ENCODE measurements at regions not wholly inside any gene's neighbourhood (a gene's known extent, or its start where the extent isn't known, plus 50 kb on each side); places are given as distances from the start of the nearest gene placed in this dataset. TPM values are rescaled to one million over a fixed set of nuclear protein-coding genes. Genes with fewer than 3 reads are reported as not detected.

- no peaks in the 10 kb centered on the region for H3K36me3 ChIP-seq
- TF ChIP-seq CTCF (IDR thresholded peaks at IDR 0.05) (no peak), EP300 (IDR thresholded peaks at IDR 0.05) (no peak), POLR2A (IDR thresholded peaks at IDR 0.05) (no peak)
- 82 to 85% methylated on average over 7 of the region's 7 CpGs for WGBS, 2 donors
Observed at GRCh38 chr3:86161493-86161892, 829.5 kb downstream of the VGLL3 start.

GRCh38 chr3:86152620-86153019, 838.3 kb downstream of the VGLL3 start:
- H3K27ac ChIP-seq: no peak overlapping the region
- DNase-seq (ENCODE audit: low spot score in 2 of 2): no peak
- no peaks in the 10 kb centered on the region for H3K36me3 ChIP-seq
- H3K4me1 ChIP-seq: no peaks in the 10 kb centered on the region
- TF ChIP-seq POLR2A (IDR thresholded peaks at IDR 0.05): no peak
- H3K27me3 ChIP-seq: no peaks in the 10 kb centered on the region
- no peaks in the 10 kb centered on the region for H3K9me3 ChIP-seq
- H3K4me3 ChIP-seq: no peak overlapping the region

More at GRCh38 chr3:86161493-86161892, 829.5 kb downstream of the VGLL3 start:
- Histone ChIP-seq H3K27ac (no peak overlapping the region), H3K27me3 (no peaks in the 10 kb centered on the region), H3K9me3 (no peaks in the 10 kb centered on the region), H3K4me3 (no peak overlapping the region), H3K4me1 (no peaks in the 10 kb centered on the region)
- no peak for DNase-seq (ENCODE audit: low spot score in 2 of 2)

GRCh38 chr3:86149054-86149453, 841.9 kb downstream of the VGLL3 start:
- H3K4me1 ChIP-seq: no peaks in the 10 kb centered on the region
- H3K9me3 ChIP-seq: no peaks in the 10 kb centered on the region

GRCh38 chr3:86147119-86147518, 843.8 kb downstream of the VGLL3 start:
- no peaks in the 10 kb centered on the region for H3K9me3 ChIP-seq
- H3K27me3 ChIP-seq: no peaks in the 10 kb centered on the region
- no peak for DNase-seq (ENCODE audit: low spot score in 2 of 2)
- no peak for TF ChIP-seq CTCF (IDR thresholded peaks at IDR 0.05)
- TF ChIP-seq POLR2A (IDR thresholded peaks at IDR 0.05): no peak
- TF ChIP-seq EP300 (IDR thresholded peaks at IDR 0.05): no peak
- no peaks in the 10 kb centered on the region for H3K4me1 ChIP-seq
- WGBS, 2 donors: 81 to 90% methylated on average over 5 of the region's 5 CpGs
- no peaks in the 10 kb centered on the region for H3K36me3 ChIP-seq
- no peak overlapping the region for H3K4me3 ChIP-seq
- H3K27ac ChIP-seq: no peak overlapping the region

More at GRCh38 chr3:86149054-86149453, 841.9 kb downstream of the VGLL3 start:
- DNase-seq (ENCODE audit: low spot score in 2 of 2): no peak
- H3K27me3 ChIP-seq: no peaks in the 10 kb centered on the region
- H3K4me3 ChIP-seq: no peak overlapping the region
- H3K27ac ChIP-seq: no peak overlapping the region
- no peaks in the 10 kb centered on the region for H3K36me3 ChIP-seq
- TF ChIP-seq CTCF (IDR thresholded peaks at IDR 0.05) (no peak), EP300 (IDR thresholded peaks at IDR 0.05) (no peak), POLR2A (IDR thresholded peaks at IDR 0.05) (no peak)

GRCh38 chr3:86126552-86126951, 864.4 kb downstream of the VGLL3 start:
- no peak for DNase-seq (ENCODE audit: low spot score in 2 of 2)
- Histone ChIP-seq H3K36me3 (no peaks in the 10 kb centered on the region), H3K4me3 (no peak overlapping the region), H3K27ac (no peak overlapping the region), H3K4me1 (no peaks in the 10 kb centered on the region), H3K27me3 (no peaks in the 10 kb centered on the region), H3K9me3 (peaks cover 0 to 5% (median 0%) of the 10 kb centered on the region in 4 donors)
- TF ChIP-seq POLR2A (IDR thresholded peaks at IDR 0.05) (no peak), EP300 (IDR thresholded peaks at IDR 0.05) (no peak), CTCF (IDR thresholded peaks at IDR 0.05) (no peak)
- WGBS, 2 donors: 85 to 91% methylated on average over 5 of the region's 5 CpGs

Small RNAs in the stretch of these regions (small RNA-seq; reads per million reads assigned to genes)
- gene AC108706.1: not detected
- gene RNU6-1129P: not detected
